ENCODE measurements at regions not wholly inside any gene's neighbourhood (a gene's known extent, or its start where the extent isn't known, plus 50 kb on each side); places are given as distances from the start of the nearest gene placed in this dataset.

DNA sequence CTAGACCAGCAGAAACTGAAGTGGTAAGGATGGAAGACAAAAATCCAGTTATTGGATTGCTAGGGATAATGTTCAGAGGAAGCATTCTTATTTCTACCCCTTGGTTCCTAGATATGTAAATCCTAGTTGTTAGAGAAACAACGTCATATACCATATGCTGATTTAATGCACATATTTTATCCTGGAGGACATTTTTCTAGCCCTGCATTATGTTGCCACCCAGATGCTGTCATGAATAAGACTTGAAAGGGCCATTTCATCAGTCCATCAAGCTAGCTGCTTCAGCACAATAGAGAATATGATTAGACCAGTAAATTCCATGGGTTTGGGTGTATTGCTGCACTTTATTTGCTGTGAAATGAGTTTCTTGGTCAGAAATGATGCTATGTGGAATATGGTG is 1736.4 kb downstream of the MAT2B start:
- Histone ChIP-seq H3K36me3 (ENCODE audit: control insufficient read depth, insufficient read depth, low read length) (no peaks in the 10 kb centered on the region), H3K4me1 (ENCODE audit: control insufficient read depth, insufficient read depth, low read length) (no peaks in the 10 kb centered on the region), H3K9me3 (ENCODE audit: control insufficient read depth, insufficient read depth, low read length) (no peaks in the 10 kb centered on the region), H3K4me3 (ENCODE audit: low read length) (no peak overlapping the region), H3K27me3 (ENCODE audit: control insufficient read depth, insufficient read depth, low read length) (no peaks in the 10 kb centered on the region), H3K27ac (ENCODE audit: low read length) (no peak overlapping the region)
- no peak overlapping the region for H3K27ac Mint-ChIP-seq
- H3K27me3 Mint-ChIP-seq (ENCODE audit: low read depth in 2 of 2): no peaks in the 10 kb centered on the region
- ATAC-seq (no peak), DNase-seq (no peak)
- no peak for TF ChIP-seq CTCF (IDR thresholded peaks at IDR 0.05)
- intact Hi-C loops (cut with micrococcal nuclease): no loop called here
- H3K4me1 Mint-ChIP-seq: no peaks in the 10 kb centered on the region
- H3K9me3 Mint-ChIP-seq: peaks cover 14% of the 10 kb centered on the region in 2 donors
- WGBS (ENCODE audit: insufficient coverage): 88% methylated on average over 1 of the region's 1 CpG
- H3K36me3 Mint-ChIP-seq: no peaks in the 10 kb centered on the region
- H3K4me3 Mint-ChIP-seq: no peak overlapping the region

- no peak overlapping the region for H3K4me3 Mint-ChIP-seq
- TF ChIP-seq CTCF (IDR thresholded peaks at IDR 0.05): no peak
- H3K27ac ChIP-seq (ENCODE audit: low read length): no peak overlapping the region
- H3K27me3 Mint-ChIP-seq (ENCODE audit: low read depth in 2 of 2): no peaks in the 10 kb centered on the region
- no peaks in the 10 kb centered on the region for H3K4me1 Mint-ChIP-seq
- no peaks in the 10 kb centered on the region for H3K4me1 ChIP-seq (ENCODE audit: control insufficient read depth, insufficient read depth, low read length)
- H3K9me3 Mint-ChIP-seq: peaks cover 14% of the 10 kb centered on the region in 2 donors
- ATAC-seq (no peak), DNase-seq (no peak)
- H3K27ac Mint-ChIP-seq: no peak overlapping the region
- H3K4me3 ChIP-seq (ENCODE audit: low read length): no peak overlapping the region
- intact Hi-C loops (cut with micrococcal nuclease): no loop called here
- no peaks in the 10 kb centered on the region for H3K27me3 ChIP-seq (ENCODE audit: control insufficient read depth, insufficient read depth, low read length)
- H3K36me3 Mint-ChIP-seq: no peaks in the 10 kb centered on the region
- H3K36me3 ChIP-seq (ENCODE audit: control insufficient read depth, insufficient read depth, low read length): no peaks in the 10 kb centered on the region
- 92% methylated on average over 1 of the region's 2 CpGs for WGBS (ENCODE audit: insufficient coverage)
- no peaks in the 10 kb centered on the region for H3K9me3 ChIP-seq (ENCODE audit: control insufficient read depth, insufficient read depth, low read length)
Measured at GRCh38 chr5:165242646-165243045, 1737.2 kb downstream of the MAT2B start.

GRCh38 chr5:165244407-165244806 is 1739.0 kb downstream of the MAT2B start:
- intact Hi-C loops (cut with micrococcal nuclease): no loop called here
- H3K4me1 ChIP-seq (ENCODE audit: control insufficient read depth, insufficient read depth, low read length): no peaks in the 10 kb centered on the region
- ATAC-seq: no peak
- Mint-ChIP-seq H3K9me3 (peaks cover 12 to 13% of the 10 kb centered on the region in 2 donors), H3K36me3 (no peaks in the 10 kb centered on the region), H3K4me3 (no peak overlapping the region), H3K27ac (no peak overlapping the region), H3K4me1 (no peaks in the 10 kb centered on the region), H3K27me3 (ENCODE audit: low read depth in 2 of 2) (no peaks in the 10 kb centered on the region)
- no peak for TF ChIP-seq CTCF (IDR thresholded peaks at IDR 0.05)
- H3K9me3 ChIP-seq (ENCODE audit: control insufficient read depth, insufficient read depth, low read length): no peaks in the 10 kb centered on the region
- 67% methylated on average over 2 of the region's 3 CpGs for WGBS (ENCODE audit: insufficient coverage)
- H3K27ac ChIP-seq (ENCODE audit: low read length): no peak overlapping the region
- no peaks in the 10 kb centered on the region for H3K36me3 ChIP-seq (ENCODE audit: control insufficient read depth, insufficient read depth, low read length)
- no peak overlapping the region for H3K4me3 ChIP-seq (ENCODE audit: low read length)
- DNase-seq: no peak
- H3K27me3 ChIP-seq (ENCODE audit: control insufficient read depth, insufficient read depth, low read length): no peaks in the 10 kb centered on the region

DNA sequence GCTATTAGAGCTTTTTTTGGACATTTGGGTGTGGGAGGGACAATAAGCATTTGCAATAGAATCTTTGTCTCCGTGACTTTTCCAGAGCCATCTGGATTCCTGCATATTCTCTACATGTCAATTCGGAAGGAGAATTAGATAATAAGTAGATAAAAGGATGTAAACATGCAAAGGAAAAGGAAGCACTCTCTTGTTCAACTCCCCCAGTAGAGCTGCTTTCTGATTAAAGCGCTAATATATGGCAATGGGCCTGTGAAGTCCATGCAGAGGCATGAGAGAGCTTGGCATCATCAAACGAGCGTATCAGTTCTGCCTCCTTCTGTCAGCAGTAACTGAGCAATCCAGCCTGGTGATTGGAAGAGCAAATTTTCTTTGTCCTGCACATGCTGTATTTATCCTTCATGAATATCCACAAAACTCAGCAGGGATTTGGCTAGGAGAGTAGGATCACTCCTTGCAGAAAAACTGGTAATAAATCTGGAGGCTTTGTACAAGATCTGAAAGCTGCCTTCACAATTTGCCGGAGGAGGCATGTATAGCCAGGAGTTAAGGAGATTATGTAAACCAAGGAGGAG is 1752.9 kb downstream of the MAT2B start:
- Mint-ChIP-seq H3K4me3 (no peak overlapping the region), H3K27me3 (ENCODE audit: low read depth in 2 of 2) (no peaks in the 10 kb centered on the region), H3K36me3 (no peaks in the 10 kb centered on the region), H3K9me3 (peaks cover 5 to 14% of the 10 kb centered on the region in 2 donors), H3K27ac (no peak overlapping the region), H3K4me1 (no peaks in the 10 kb centered on the region)
- H3K27ac ChIP-seq (ENCODE audit: low read length): no peak overlapping the region
- intact Hi-C loops (cut with micrococcal nuclease): no loop called here
- no peaks in the 10 kb centered on the region for H3K4me1 ChIP-seq (ENCODE audit: control insufficient read depth, insufficient read depth, low read length)
- no peak for TF ChIP-seq CTCF (IDR thresholded peaks at IDR 0.05)
- ATAC-seq (no peak), DNase-seq (no peak)
- H3K9me3 ChIP-seq (ENCODE audit: control insufficient read depth, insufficient read depth, low read length): no peaks in the 10 kb centered on the region
- H3K27me3 ChIP-seq (ENCODE audit: control insufficient read depth, insufficient read depth, low read length): no peaks in the 10 kb centered on the region
- no peak overlapping the region for H3K4me3 ChIP-seq (ENCODE audit: low read length)
- 83% methylated on average over 6 of the region's 6 CpGs for WGBS (ENCODE audit: insufficient coverage)
- no peaks in the 10 kb centered on the region for H3K36me3 ChIP-seq (ENCODE audit: control insufficient read depth, insufficient read depth, low read length)

Data from natural killer cell (primary cell).